ENCODE measurements at regions not wholly inside any gene's neighbourhood (a gene's known extent, or its start where the extent isn't known, plus 50 kb on each side); places are given as distances from the start of the nearest gene placed in this dataset.
A peak's percentile ranks its signal among the peaks of the same experiment; 100 is the strongest.

DNA sequence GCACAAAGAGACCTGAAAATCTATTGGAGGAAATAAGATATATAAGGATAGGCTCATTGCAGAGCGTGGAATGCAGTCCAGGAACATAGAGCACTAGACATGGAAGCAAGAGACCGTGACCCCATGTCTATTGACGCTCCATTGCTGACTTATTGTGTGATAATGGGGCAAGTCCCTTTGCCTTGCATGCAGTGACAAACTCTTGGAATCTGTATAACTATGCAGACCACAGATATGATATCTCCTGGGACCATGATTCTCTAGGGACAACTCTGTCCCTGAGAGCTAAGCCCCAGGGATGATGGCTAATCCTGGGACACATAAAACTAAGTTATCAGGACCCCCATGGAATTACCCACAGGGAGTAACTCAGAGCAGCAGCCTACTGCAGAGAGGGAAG is 73.1 kb upstream of the PRDX6 start:
- intact Hi-C loops (cut with DNase I): no loop called here
- Histone ChIP-seq H3K9me3 (no peaks in the 10 kb centered on the region), H3K27ac (no peak overlapping the region), H3K4me1 (peaks cover 0 to 20% (median 4%) of the 10 kb centered on the region in 3 donors), H3K27me3 (no peaks in the 10 kb centered on the region), H3K4me3 (no peak overlapping the region), H3K36me3 (no peaks in the 10 kb centered on the region)
- 79 to 92% methylated on average over 3 of the region's 3 CpGs for WGBS, 2 donors
- DNase-seq: no peak
- TF ChIP-seq POLR2A (IDR thresholded peaks at IDR 0.05): no peak
- TF ChIP-seq, protein P1, sequence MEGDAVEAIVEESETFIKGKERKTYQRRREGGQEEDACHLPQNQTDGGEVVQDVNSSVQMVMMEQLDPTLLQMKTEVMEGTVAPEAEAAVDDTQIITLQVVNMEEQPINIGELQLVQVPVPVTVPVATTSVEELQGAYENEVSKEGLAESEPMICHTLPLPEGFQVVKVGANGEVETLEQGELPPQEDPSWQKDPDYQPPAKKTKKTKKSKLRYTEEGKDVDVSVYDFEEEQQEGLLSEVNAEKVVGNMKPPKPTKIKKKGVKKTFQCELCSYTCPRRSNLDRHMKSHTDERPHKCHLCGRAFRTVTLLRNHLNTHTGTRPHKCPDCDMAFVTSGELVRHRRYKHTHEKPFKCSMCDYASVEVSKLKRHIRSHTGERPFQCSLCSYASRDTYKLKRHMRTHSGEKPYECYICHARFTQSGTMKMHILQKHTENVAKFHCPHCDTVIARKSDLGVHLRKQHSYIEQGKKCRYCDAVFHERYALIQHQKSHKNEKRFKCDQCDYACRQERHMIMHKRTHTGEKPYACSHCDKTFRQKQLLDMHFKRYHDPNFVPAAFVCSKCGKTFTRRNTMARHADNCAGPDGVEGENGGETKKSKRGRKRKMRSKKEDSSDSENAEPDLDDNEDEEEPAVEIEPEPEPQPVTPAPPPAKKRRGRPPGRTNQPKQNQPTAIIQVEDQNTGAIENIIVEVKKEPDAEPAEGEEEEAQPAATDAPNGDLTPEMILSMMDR (IDR thresholded peaks at IDR 0.05): no peak

DNA sequence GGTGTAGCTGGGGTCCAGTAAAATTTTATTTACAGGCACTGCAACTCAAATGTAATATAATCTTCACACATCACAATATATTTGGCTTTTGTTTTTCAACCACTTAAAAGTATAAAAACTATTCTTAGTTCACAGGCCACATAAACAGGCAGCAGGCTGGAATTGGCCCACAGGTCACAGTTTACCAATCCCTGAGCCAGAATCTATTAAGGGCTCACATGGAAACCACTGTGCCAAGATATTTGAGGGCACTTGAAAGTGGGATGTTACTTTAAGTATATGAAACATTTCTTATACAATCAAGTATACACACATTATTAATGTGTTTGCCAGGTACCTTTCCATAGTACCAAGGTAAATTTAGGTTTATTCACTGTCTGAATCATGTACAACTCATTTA is 71.9 kb upstream of the PRDX6 start:
- no peak overlapping the region for H3K4me3 ChIP-seq
- intact Hi-C loops (cut with DNase I): no loop called here

DNA sequence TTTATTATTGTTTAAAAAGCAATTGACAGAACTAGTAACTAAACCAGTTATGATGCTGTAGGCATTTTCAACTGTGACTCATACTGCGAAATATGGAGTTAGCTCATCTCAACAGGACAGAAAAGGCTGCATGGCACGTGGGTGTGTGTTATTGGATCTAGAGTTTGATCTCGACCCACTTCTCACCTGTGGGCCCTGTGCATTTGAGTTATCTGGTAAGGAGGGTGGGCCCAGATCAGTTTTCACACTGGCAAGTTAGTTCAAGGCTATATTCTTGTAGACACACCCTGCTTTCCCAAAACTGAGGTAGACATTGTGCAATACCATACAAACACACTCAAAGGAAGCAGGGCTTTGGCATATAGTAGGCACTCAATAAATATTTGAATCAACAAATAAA is 71.3 kb upstream of the PRDX6 start:
- DNase-seq: no peak
- no peak for TF ChIP-seq POLR2A (IDR thresholded peaks at IDR 0.05)
- WGBS, 2 donors: 33 to 39% methylated on average over 3 of the region's 3 CpGs
- Histone ChIP-seq H3K27ac (no peak overlapping the region), H3K9me3 (no peaks in the 10 kb centered on the region), H3K36me3 (no peaks in the 10 kb centered on the region), H3K4me1 (peaks cover 0 to 20% (median 4%) of the 10 kb centered on the region in 3 donors), H3K4me3 (no peak overlapping the region), H3K27me3 (no peaks in the 10 kb centered on the region)
- intact Hi-C loops (cut with DNase I): no loop called here

More for the DNA sequence above, 71.9 kb upstream of the PRDX6 start:
- Histone ChIP-seq H3K9me3 (no peaks in the 10 kb centered on the region), H3K27me3 (no peaks in the 10 kb centered on the region), H3K27ac (no peak overlapping the region), H3K36me3 (no peaks in the 10 kb centered on the region), H3K4me1 (peaks cover 0 to 20% (median 4%) of the 10 kb centered on the region in 3 donors)
- DNase-seq: no peak
- TF ChIP-seq, protein P1 (IDR thresholded peaks at IDR 0.05): no peak
- no peak for TF ChIP-seq POLR2A (IDR thresholded peaks at IDR 0.05)

DNA sequence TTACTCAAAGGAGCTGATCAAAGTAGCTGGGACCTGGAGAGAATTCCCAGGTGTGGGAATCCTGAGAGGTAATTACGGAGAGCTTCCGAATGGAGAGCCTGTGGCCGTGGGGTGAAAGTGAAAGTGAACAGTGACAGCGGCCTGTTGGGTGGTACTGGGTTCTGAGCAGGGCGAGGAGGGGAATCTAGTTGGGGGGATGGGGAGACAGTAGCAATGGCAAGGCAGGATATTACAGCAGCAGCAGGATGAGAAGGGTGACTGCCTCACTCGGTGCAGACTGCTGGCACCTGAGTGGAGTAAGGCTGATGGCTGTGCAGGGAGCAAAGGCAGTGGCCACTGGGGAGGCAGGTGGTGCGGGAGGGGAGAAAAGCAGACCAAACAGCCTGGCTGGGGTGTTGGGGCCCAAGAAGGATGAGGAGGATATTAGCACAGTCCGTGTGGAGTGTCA is 70.3 kb upstream of the PRDX6 start:
- no peaks in the 10 kb centered on the region for H3K9me3 ChIP-seq
- intact Hi-C loops (cut with DNase I): no loop called here
- WGBS, 2 donors: 44 to 68% methylated on average over 8 of the region's 8 CpGs
- no peak for DNase-seq
- H3K36me3 ChIP-seq: no peaks in the 10 kb centered on the region
- peak overlapping the region in 2 of 4 donors; percentile 14 to 39 for H3K4me3 ChIP-seq
- peaks cover 0 to 20% (median 4%) of the 10 kb centered on the region in 3 donors for H3K4me1 ChIP-seq
- H3K27ac ChIP-seq: no peak overlapping the region
- no peaks in the 10 kb centered on the region for H3K27me3 ChIP-seq
- TF ChIP-seq, protein P1 (IDR thresholded peaks at IDR 0.05): no peak
- TF ChIP-seq POLR2A (IDR thresholded peaks at IDR 0.05): no peak

DNA sequence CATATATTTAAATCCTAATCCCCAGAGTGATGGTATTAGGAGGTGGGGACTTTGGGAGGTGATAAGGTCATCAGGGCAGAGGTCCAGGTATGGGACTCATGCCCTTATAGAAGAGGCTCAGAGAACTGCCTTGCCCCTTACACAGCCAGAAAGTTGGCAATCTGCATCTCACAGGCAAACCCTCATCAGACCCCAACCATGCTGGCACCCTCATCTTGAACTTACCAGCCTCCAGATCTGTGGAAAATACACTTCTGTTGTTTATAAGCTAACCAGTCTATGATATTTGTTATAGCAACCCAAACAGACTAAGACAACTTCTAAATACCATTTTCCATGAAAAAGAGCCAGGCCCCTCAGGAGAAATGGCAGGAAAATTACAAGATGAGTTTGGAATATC is 69.3 kb upstream of the PRDX6 start:
- Histone ChIP-seq H3K27ac (no peak overlapping the region), H3K36me3 (no peaks in the 10 kb centered on the region), H3K27me3 (no peaks in the 10 kb centered on the region), H3K9me3 (no peaks in the 10 kb centered on the region), H3K4me1 (peaks cover 0 to 20% (median 4%) of the 10 kb centered on the region in 3 donors), H3K4me3 (no peak overlapping the region)
- TF ChIP-seq, protein P1 (IDR thresholded peaks at IDR 0.05): no peak
- no peak for TF ChIP-seq POLR2A (IDR thresholded peaks at IDR 0.05)
- intact Hi-C loops (cut with DNase I): no loop called here
- DNase-seq: no peak

DNA sequence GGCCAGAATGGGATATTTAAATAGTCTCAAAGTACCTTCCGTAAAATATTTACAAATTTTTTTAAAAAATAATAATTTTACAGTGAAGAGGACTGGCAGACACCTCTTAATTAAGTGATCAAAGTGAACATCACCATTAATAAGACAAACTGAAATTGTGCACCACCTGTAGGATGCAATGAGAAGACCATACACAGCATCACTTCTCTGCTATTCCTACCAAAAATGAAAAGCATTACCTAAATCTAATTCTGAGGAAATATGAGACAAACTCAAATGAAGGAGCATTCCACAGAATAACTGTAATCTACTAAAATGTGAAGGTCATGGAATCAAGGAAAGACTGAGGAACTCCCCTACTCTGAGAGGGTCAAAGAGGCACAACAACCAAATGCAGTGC is 68.2 kb upstream of the PRDX6 start:
- H3K4me1 ChIP-seq: peaks cover 0 to 20% (median 4%) of the 10 kb centered on the region in 3 donors
- H3K27me3 ChIP-seq: no peaks in the 10 kb centered on the region
- TF ChIP-seq, protein P1 (IDR thresholded peaks at IDR 0.05): no peak
- no peak for TF ChIP-seq POLR2A (IDR thresholded peaks at IDR 0.05)
- H3K36me3 ChIP-seq: no peaks in the 10 kb centered on the region
- H3K4me3 ChIP-seq: no peak overlapping the region
- no peaks in the 10 kb centered on the region for H3K9me3 ChIP-seq
- no peak for DNase-seq
- intact Hi-C loops (cut with DNase I): no loop called here
- H3K27ac ChIP-seq: no peak overlapping the region
- WGBS, 2 donors: 92 to 93% methylated on average over 1 of the region's 1 CpG
